ENCODE measurements at regions not wholly inside any gene's neighbourhood (a gene's known extent, or its start where the extent isn't known, plus 50 kb on each side); places are given as distances from the start of the nearest gene placed in this dataset.

DNA sequence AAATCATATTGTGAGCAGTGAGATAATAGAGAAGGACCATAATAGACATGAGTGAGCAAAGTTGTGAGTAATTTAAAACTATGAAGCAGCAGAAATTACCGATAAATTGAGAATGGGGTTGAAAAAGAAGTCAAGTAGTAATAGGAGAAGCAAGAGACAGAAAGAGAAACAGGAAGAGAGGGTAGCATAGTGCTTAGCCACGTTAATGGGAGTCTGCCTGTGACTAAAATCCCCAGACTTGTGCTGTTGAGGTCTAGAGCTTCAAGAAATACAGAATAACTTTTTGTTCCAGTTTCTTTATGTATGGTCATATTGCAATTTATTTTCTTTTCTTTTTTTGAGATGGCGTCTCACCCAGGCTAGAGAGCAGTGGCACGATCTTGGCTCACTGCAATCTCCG lies 368.7 kb downstream of the METTL15 start:
- TF ChIP-seq POLR2A (IDR thresholded peaks at IDR 0.05), result no peak
- TF ChIP-seq, protein P1, sequence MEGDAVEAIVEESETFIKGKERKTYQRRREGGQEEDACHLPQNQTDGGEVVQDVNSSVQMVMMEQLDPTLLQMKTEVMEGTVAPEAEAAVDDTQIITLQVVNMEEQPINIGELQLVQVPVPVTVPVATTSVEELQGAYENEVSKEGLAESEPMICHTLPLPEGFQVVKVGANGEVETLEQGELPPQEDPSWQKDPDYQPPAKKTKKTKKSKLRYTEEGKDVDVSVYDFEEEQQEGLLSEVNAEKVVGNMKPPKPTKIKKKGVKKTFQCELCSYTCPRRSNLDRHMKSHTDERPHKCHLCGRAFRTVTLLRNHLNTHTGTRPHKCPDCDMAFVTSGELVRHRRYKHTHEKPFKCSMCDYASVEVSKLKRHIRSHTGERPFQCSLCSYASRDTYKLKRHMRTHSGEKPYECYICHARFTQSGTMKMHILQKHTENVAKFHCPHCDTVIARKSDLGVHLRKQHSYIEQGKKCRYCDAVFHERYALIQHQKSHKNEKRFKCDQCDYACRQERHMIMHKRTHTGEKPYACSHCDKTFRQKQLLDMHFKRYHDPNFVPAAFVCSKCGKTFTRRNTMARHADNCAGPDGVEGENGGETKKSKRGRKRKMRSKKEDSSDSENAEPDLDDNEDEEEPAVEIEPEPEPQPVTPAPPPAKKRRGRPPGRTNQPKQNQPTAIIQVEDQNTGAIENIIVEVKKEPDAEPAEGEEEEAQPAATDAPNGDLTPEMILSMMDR (IDR thresholded peaks at IDR 0.05), result no peak
